KMS-11 (cell line): ENCODE measurements at regions not wholly inside any gene's neighbourhood (a gene's known extent, or its start where the extent isn't known, plus 50 kb on each side); places are given as distances from the start of the nearest gene placed in this dataset.

ENCODE experiments used
- H2AFZ ChIP-seq: fragments of 200-600 bp; sonication (generic); 2 replicates; pipeline ENCODE4 v1.6.1; 2016; ENCODE audit warnings: antibody characterized with exemption, mixed run types, low read depth
- H3K27ac ChIP-seq: fragments of 200-600 bp; sonication (generic); 2 replicates; pipeline ENCODE4 v1.6.1; 2016; ENCODE audit warnings: mild to moderate bottlenecking, mixed run types
- H3K27me3 ChIP-seq: fragments of 200-600 bp; sonication (generic); 2 replicates; pipeline ENCODE4 v1.6.1; 2017; ENCODE audit warnings: mild to moderate bottlenecking, low read depth, mixed run types, moderate library complexity; ENCODE audit not compliant: insufficient read depth
- H3K36me3 ChIP-seq: fragments of 200-600 bp; sonication (generic); 2 replicates; pipeline ENCODE4 v1.6.1; 2017; ENCODE audit warnings: mild to moderate bottlenecking, mixed run types; ENCODE audit not compliant: insufficient read depth
- H3K4me1 ChIP-seq: fragments of 200-600 bp; sonication (generic); 2 replicates; pipeline ENCODE4 v1.6.1; 2016; ENCODE audit warnings: mild to moderate bottlenecking, low read depth, mixed run types; ENCODE audit not compliant: poor library complexity, severe bottlenecking
- H3K4me2 ChIP-seq: fragments of 200-600 bp; sonication (generic); 2 replicates; pipeline ENCODE4 v1.7.0; 2016; ENCODE audit warnings: mild to moderate bottlenecking, mixed run types
- H3K4me3 ChIP-seq: fragments of 200-600 bp; sonication (generic); IDR thresholded peaks from 2 replicates; pipeline ENCODE4 v1.6.1; 2017; ENCODE audit warnings: low read depth, low read length, mixed read lengths; ENCODE audit not compliant: insufficient read depth
- H3K79me2 ChIP-seq: fragments of 200-600 bp; sonication (generic); 2 replicates; pipeline ENCODE4 v1.6.1; 2016; ENCODE audit warnings: low read depth, mixed run types; ENCODE audit not compliant: insufficient read depth
- H3K9ac ChIP-seq: fragments of 200-600 bp; sonication (generic); 2 replicates; pipeline ENCODE4 v1.6.1; 2016; ENCODE audit warnings: mild to moderate bottlenecking, mixed run types
- H4K20me1 ChIP-seq: fragments of 200-600 bp; sonication (generic); 2 replicates; pipeline ENCODE4 v1.6.1; 2016; ENCODE audit warnings: mild to moderate bottlenecking, mixed run types; ENCODE audit not compliant: insufficient read depth
- TF ChIP-seq, protein P1 (sequence below): fragments of 200-600 bp; sonication (generic); conservative IDR thresholded peaks from 2 replicates; pipeline ENCODE4 v1.6.1; 2017; ENCODE audit warnings: low read depth, mild to moderate bottlenecking, antibody characterized with exemption, low read length, moderate library complexity, mixed read lengths

DNA sequence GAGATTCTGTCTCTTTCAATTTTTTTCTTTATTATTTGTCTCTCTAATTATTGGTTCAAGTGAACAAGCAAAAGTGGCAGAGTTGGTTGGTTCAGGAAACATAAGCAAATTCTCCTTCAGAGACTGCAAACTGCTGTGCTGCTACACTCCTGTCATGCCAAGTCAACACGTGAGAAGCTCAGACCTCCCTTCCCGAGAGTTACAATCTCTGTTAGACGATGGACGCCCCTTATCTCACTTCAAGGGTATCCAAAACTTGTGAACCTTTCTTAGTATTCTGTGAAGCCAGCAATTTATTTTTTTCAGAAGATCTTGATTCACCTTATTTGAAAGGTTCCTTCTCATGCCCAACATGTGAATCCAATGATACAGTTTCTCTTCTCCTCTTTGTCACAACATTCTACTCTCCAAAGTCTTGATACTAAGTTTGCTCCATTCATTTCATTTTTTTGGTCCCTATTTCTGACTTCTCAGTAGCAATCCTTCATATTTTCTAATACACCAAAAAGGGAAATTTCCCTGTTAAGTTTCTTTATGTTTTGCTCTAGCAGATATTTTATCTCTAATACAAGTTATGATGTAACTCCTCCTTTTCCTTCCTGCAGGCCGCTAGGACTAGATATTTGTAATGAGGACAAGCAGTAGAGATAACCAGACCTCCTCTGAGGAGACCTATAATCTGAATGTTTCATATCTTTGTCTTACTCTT lies 448.8 kb upstream of the CITED2 start:
- Histone ChIP-seq H2AFZ (no peak overlapping the region), H3K36me3 (no peaks in the 10 kb centered on the region), H4K20me1 (no peaks in the 10 kb centered on the region), H3K4me2 (no peak overlapping the region), H3K9ac (no peak overlapping the region), H3K4me1 (no peaks in the 10 kb centered on the region), H3K79me2 (no peaks in the 10 kb centered on the region), H3K27ac (no peak overlapping the region), H3K4me3 (no peak overlapping the region), H3K27me3 (no peaks in the 10 kb centered on the region)
- TF ChIP-seq, protein P1, sequence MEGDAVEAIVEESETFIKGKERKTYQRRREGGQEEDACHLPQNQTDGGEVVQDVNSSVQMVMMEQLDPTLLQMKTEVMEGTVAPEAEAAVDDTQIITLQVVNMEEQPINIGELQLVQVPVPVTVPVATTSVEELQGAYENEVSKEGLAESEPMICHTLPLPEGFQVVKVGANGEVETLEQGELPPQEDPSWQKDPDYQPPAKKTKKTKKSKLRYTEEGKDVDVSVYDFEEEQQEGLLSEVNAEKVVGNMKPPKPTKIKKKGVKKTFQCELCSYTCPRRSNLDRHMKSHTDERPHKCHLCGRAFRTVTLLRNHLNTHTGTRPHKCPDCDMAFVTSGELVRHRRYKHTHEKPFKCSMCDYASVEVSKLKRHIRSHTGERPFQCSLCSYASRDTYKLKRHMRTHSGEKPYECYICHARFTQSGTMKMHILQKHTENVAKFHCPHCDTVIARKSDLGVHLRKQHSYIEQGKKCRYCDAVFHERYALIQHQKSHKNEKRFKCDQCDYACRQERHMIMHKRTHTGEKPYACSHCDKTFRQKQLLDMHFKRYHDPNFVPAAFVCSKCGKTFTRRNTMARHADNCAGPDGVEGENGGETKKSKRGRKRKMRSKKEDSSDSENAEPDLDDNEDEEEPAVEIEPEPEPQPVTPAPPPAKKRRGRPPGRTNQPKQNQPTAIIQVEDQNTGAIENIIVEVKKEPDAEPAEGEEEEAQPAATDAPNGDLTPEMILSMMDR = no peak

DNA sequence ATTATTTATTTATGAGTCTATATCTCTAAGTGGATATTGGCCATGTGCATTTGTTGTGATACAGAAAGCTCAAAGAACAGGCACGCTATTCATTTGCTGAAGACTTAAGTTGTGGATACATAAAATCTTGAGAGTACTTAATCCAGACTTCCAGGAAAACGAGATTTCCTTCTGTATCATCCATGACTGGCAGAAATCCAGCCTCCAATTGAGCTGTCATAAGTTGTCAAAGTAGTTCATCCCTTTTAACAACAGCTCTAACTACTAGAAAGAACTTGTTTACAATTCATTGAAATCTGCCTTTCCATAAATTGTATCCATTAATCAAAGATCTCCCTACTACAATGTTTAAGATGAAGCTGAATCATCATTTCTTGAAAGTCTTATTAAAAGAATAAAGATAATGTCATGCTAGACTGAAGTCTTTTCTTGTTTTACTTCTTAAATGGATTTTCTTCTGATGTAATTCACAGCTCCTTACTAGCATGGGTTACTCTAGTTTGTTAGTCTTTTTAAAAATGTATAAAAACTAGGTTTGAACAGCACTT lies 447.3 kb upstream of the CITED2 start:
- Histone ChIP-seq H3K4me1 (no peaks in the 10 kb centered on the region), H3K79me2 (no peaks in the 10 kb centered on the region), H2AFZ (no peak overlapping the region), H3K9ac (no peak overlapping the region), H3K4me2 (no peak overlapping the region), H3K27ac (no peak overlapping the region), H3K36me3 (no peaks in the 10 kb centered on the region), H4K20me1 (no peaks in the 10 kb centered on the region), H3K4me3 (no peak overlapping the region), H3K27me3 (no peaks in the 10 kb centered on the region)
- TF ChIP-seq, protein P1 = no peak

DNA sequence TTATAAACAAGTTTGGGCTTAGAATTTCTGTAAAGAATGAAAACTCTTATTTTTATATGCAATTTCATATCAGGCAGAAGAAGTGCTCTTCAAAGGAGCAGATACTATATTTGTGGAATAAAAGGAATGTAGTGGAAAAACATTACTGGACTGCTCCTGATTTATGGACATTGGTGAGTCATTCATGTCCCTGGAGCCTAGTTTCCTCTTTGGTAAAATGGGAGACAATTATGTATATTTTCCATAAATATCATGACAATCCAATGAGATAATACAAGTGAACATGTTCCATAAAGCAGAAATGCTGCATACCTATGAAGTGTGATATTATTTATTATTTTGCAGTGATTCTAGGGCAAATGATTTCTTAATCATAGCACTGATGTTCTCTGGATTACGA lies 445.8 kb upstream of the CITED2 start:
- no peaks in the 10 kb centered on the region for H3K4me1 ChIP-seq
- no peaks in the 10 kb centered on the region for H3K36me3 ChIP-seq
- no peaks in the 10 kb centered on the region for H4K20me1 ChIP-seq
- H3K27ac ChIP-seq = no peak overlapping the region
- H3K27me3 ChIP-seq = no peaks in the 10 kb centered on the region
- H2AFZ ChIP-seq = no peak overlapping the region
- no peak overlapping the region for H3K4me2 ChIP-seq
- H3K79me2 ChIP-seq = no peaks in the 10 kb centered on the region
- H3K4me3 ChIP-seq = no peak overlapping the region
- H3K9ac ChIP-seq = no peak overlapping the region
- TF ChIP-seq, protein P1 = no peak

GRCh38 chr6:139819776-139820175 lies 445.3 kb upstream of the CITED2 start:
- H3K4me2 ChIP-seq = no peak overlapping the region
- H3K27ac ChIP-seq = no peak overlapping the region
- H3K36me3 ChIP-seq = no peaks in the 10 kb centered on the region
- H4K20me1 ChIP-seq = no peaks in the 10 kb centered on the region
- no peaks in the 10 kb centered on the region for H3K27me3 ChIP-seq
- TF ChIP-seq, protein P1 = no peak
- H3K79me2 ChIP-seq = no peaks in the 10 kb centered on the region
- no peak overlapping the region for H3K4me3 ChIP-seq
- H3K9ac ChIP-seq = no peak overlapping the region
- H2AFZ ChIP-seq = no peak overlapping the region
- no peaks in the 10 kb centered on the region for H3K4me1 ChIP-seq
